Mesothelial cell of epicardium (in vitro differentiated cells): ENCODE measurements at regions not wholly inside any gene's neighbourhood (a gene's known extent, or its start where the extent isn't known, plus 50 kb on each side); places are given as distances from the start of the nearest gene placed in this dataset.

Source experiments
- DNase-seq, 2 experiments: peaks; one replicate each; pipeline ENCODE4 v3.0.0; 2021; ENCODE audit warnings: low spot score in 2 of 2; ENCODE audit not compliant: unreplicated experiment in 2 of 2
- H3K27ac Mint-ChIP-seq: 2 replicates; pipeline ENCODE4 v1.8.0; 2021; ENCODE audit warnings: mixed read lengths
- H3K27me3 Mint-ChIP-seq: 2 replicates; pipeline ENCODE4 v1.8.0; 2021; ENCODE audit warnings: low read depth, mixed read lengths
- H3K36me3 Mint-ChIP-seq: 2 replicates; pipeline ENCODE4 v1.8.0; 2021; ENCODE audit warnings: mixed read lengths
- H3K4me1 Mint-ChIP-seq: 2 replicates; pipeline ENCODE4 v1.8.0; 2021; ENCODE audit warnings: mixed read lengths
- H3K4me3 Mint-ChIP-seq: 2 replicates; pipeline ENCODE4 v1.8.0; 2021; ENCODE audit warnings: mild to moderate bottlenecking, moderate library complexity, mixed read lengths
- H3K9me3 Mint-ChIP-seq: 2 replicates; pipeline ENCODE4 v1.8.0; 2021; ENCODE audit warnings: mixed read lengths
- TF ChIP-seq, protein P1 (sequence below): fragments of 200-600 bp; sonication (generic); IDR thresholded peaks from one replicate; pipeline ENCODE4 v1.5.0; 2021; ENCODE audit warnings: antibody characterized with exemption; ENCODE audit not compliant: unreplicated experiment

DNA sequence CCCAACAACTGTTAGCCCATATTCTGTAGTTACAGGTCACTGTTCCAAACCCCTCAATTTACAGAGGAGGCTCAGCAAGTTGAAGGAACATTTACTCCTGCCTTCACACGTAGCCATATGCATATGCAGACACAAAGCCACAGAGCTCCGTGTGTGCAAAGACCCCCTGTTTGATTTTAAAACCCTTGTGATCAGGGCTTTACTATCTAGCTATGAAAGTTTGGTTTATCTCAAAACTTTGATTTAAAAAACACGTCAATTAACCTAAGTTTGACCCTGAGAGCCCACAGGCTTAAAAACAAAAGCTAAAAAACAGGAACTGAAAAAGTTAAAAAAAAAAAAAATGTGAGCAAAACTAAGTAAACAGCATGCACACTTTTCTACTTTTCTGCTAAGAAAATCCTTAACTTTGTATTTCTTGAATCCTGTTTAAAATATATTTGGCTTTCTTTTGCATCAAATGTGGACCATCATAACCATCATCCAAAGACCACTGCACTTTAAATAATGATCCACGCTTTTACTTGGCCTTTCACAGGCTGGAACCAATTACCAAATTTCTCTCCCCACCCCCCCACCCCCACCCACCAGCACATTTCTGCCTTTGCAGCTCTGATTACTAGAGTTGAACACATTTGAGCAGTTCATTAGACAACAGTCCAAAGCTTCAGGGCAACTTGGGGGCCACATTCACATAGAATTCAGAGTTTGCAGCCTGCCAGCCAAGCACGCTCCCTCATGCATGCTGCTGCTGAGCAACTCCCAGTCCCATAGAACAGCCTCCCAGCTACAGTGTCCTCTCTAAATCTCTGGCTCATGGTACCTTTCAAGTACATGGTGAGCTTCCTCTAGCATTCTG is 128.8 kb upstream of the MAP3K1 start:
- no peaks in the 10 kb centered on the region for H3K9me3 Mint-ChIP-seq
- TF ChIP-seq, protein P1, sequence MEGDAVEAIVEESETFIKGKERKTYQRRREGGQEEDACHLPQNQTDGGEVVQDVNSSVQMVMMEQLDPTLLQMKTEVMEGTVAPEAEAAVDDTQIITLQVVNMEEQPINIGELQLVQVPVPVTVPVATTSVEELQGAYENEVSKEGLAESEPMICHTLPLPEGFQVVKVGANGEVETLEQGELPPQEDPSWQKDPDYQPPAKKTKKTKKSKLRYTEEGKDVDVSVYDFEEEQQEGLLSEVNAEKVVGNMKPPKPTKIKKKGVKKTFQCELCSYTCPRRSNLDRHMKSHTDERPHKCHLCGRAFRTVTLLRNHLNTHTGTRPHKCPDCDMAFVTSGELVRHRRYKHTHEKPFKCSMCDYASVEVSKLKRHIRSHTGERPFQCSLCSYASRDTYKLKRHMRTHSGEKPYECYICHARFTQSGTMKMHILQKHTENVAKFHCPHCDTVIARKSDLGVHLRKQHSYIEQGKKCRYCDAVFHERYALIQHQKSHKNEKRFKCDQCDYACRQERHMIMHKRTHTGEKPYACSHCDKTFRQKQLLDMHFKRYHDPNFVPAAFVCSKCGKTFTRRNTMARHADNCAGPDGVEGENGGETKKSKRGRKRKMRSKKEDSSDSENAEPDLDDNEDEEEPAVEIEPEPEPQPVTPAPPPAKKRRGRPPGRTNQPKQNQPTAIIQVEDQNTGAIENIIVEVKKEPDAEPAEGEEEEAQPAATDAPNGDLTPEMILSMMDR: no peak
- H3K4me3 Mint-ChIP-seq: no peak overlapping the region
- no peak overlapping the region for H3K27ac Mint-ChIP-seq
- no peaks in the 10 kb centered on the region for H3K36me3 Mint-ChIP-seq
- peaks cover 29% of the 10 kb centered on the region for H3K4me1 Mint-ChIP-seq
- no peaks in the 10 kb centered on the region for H3K27me3 Mint-ChIP-seq
- no peak for DNase-seq

DNA sequence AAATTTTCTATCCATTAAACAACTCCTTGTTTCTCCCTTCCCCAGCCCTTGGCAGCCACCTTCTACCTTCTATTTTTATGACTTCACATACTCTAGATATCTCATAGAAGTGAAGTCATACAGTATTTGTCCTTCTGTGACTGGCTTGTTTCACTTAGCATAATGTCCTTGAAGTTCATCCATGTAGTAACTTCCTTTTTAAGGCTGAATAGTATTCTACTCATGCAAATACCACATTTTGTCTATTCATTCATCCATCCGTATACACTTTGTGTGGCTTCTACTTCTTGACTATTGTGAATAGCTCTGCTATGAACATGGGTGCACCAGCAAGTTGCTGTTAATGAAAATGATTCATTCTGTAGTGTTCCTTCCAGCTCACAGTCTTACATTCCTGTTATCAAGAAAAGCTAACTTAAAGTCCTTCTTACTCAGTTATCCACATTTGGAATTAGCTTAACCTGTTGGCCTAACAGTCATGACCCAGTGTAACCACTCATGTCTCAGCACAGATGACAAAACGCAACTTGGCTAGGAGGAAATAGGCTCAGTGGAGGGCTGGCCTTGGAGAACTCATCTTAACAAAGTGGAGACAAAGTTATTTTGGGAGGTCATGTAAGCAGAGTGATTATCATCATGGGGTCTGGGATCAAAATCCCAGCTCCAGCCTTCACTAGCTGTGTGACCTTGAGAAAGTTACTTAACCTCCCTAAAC is 129.7 kb upstream of the MAP3K1 start:
- H3K27me3 Mint-ChIP-seq: no peaks in the 10 kb centered on the region
- H3K4me3 Mint-ChIP-seq: no peak overlapping the region
- no peak for DNase-seq
- H3K27ac Mint-ChIP-seq: no peak overlapping the region
- H3K9me3 Mint-ChIP-seq: no peaks in the 10 kb centered on the region
- TF ChIP-seq, protein P1: no peak
- H3K36me3 Mint-ChIP-seq: no peaks in the 10 kb centered on the region
- peaks cover 27% of the 10 kb centered on the region for H3K4me1 Mint-ChIP-seq

DNA sequence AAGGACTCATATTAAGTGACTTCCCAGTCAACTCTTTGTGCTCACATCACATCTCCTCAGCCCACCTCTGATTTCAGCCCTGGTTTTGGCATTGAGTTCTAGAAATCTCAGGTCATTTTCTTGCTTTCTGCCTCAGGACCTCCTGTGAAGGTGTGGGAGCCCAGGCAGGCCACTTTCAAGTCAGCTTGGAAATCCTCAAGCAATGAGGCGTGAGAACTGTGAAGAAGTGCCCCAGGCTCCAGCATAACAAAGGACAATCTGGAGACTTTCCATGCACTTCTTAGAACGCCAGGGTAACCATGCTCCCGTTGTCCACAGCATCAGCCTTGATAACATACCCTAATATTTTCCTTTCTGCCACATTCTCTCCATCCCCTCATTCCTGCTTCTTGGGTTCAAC is 131.2 kb upstream of the MAP3K1 start:
- DNase-seq: no peak
- no peaks in the 10 kb centered on the region for H3K27me3 Mint-ChIP-seq
- no peak overlapping the region for H3K27ac Mint-ChIP-seq
- no peaks in the 10 kb centered on the region for H3K36me3 Mint-ChIP-seq
- TF ChIP-seq, protein P1: no peak
- H3K9me3 Mint-ChIP-seq: peaks cover 7% of the 10 kb centered on the region
- H3K4me3 Mint-ChIP-seq: no peak overlapping the region
- peaks cover 15% of the 10 kb centered on the region for H3K4me1 Mint-ChIP-seq

DNA sequence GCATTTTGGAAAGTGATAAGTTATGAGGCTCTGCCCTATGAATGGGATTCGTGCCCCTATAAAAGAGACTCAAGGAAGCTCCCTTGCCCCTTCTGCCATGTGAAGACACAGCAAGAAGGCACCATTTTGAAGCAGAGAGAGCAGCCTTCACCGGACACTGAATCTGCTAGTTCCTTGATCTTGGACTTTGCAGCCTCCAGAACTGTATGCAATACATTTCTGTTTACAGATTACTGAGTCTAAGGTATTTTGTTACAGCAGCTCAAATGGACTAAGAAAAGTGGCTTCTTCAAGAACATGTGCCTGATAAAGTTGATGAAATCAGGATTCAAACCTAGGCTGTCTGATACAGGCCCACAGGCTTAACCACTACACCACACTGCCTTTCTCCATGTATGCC is 131.6 kb upstream of the MAP3K1 start:
- no peaks in the 10 kb centered on the region for H3K36me3 Mint-ChIP-seq
- no peak overlapping the region for H3K27ac Mint-ChIP-seq
- peaks cover 15% of the 10 kb centered on the region for H3K4me1 Mint-ChIP-seq
- no peaks in the 10 kb centered on the region for H3K27me3 Mint-ChIP-seq
- H3K4me3 Mint-ChIP-seq: no peak overlapping the region
- no peak for DNase-seq
- TF ChIP-seq, protein P1: no peak
- peaks cover 12% of the 10 kb centered on the region for H3K9me3 Mint-ChIP-seq

DNA sequence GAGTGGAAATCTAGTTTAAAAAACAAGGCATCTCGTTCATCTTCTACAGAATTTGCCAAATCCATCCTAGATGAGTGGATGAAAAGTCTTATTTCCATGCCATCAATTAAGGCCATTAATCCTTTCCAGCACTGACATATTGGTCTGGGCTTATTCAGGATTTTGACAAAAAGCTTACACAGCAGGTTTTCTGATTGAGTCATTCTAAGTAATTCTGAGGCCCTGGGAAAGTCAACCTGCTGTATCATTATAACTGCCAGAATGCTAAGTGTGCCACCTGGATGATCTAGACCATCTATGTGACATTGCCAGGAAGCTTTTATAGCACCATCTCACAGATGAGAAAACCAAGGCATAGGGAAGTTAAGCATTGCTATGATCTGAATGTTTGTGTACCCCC is 132.1 kb upstream of the MAP3K1 start:
- Mint-ChIP-seq H3K4me1 (peaks cover 11% of the 10 kb centered on the region), H3K9me3 (peaks cover 12% of the 10 kb centered on the region), H3K27ac (no peak overlapping the region), H3K4me3 (no peak overlapping the region), H3K36me3 (no peaks in the 10 kb centered on the region), H3K27me3 (no peaks in the 10 kb centered on the region)
- DNase-seq: no peak
- TF ChIP-seq, protein P1: no peak
